Activated CD4-positive, alpha-beta T cell treated with anti-CD3 and anti-CD28 coated beads, Interleukin-2, amount 50 U/mL, for 16 hours (primary cell): ENCODE measurements at regions not wholly inside any gene's neighbourhood (a gene's known extent, or its start where the extent isn't known, plus 50 kb on each side); places are given as distances from the start of the nearest gene placed in this dataset.

Experiments
- DNase-seq: peaks from one replicate; pipeline ENCODE4 v3.0.0-alpha.2; 2020

- no peak for DNase-seq
Observed at GRCh38 chr3:70789878-70790277, 477.4 kb upstream of the MDFIC2 start.

GRCh38 chr3:70780790-70781189 lies 468.4 kb upstream of the MDFIC2 start:
- DNase-seq: no peak

- no peak for DNase-seq
Observed at GRCh38 chr3:70779296-70779695, 466.9 kb upstream of the MDFIC2 start.

GRCh38 chr3:70776081-70776480 lies 463.6 kb upstream of the MDFIC2 start:
- no peak for DNase-seq

- DNase-seq: no peak
Observed at GRCh38 chr3:70775257-70775656, 462.8 kb upstream of the MDFIC2 start.

- no peak for DNase-seq
Observed at GRCh38 chr3:70774641-70775040, 462.2 kb upstream of the MDFIC2 start.

GRCh38 chr3:70771426-70772147 lies 459.1 kb upstream of the MDFIC2 start:
- DNase-seq: peak; percentile 47

GRCh38 chr3:70770650-70771049 lies 458.2 kb upstream of the MDFIC2 start:
- no peak for DNase-seq

GRCh38 chr3:70766301-70766700 lies 453.9 kb upstream of the MDFIC2 start:
- DNase-seq: no peak

GRCh38 chr3:70763894-70764293 lies 451.5 kb upstream of the MDFIC2 start:
- no peak for DNase-seq

- no peak for DNase-seq
Observed at GRCh38 chr3:70757658-70758057, 445.2 kb upstream of the MDFIC2 start.

GRCh38 chr3:70755526-70755925 lies 443.1 kb upstream of the MDFIC2 start:
- no peak for DNase-seq

- DNase-seq: no peak
Observed at GRCh38 chr3:70754314-70754713, 441.9 kb upstream of the MDFIC2 start.

GRCh38 chr3:70753572-70753971 lies 441.1 kb upstream of the MDFIC2 start:
- no peak for DNase-seq

- no peak for DNase-seq
Observed at GRCh38 chr3:70752051-70752450, 439.6 kb upstream of the MDFIC2 start.

GRCh38 chr3:70749122-70749521 lies 436.7 kb upstream of the MDFIC2 start:
- no peak for DNase-seq

- DNase-seq: no peak
Observed at GRCh38 chr3:70748593-70748992, 436.2 kb upstream of the MDFIC2 start.

GRCh38 chr3:70747847-70748246 lies 435.4 kb upstream of the MDFIC2 start:
- DNase-seq: no peak

- no peak for DNase-seq
Observed at GRCh38 chr3:70744536-70744935, 432.1 kb upstream of the MDFIC2 start.

GRCh38 chr3:70743754-70744153 lies 431.3 kb upstream of the MDFIC2 start:
- no peak for DNase-seq

- DNase-seq: no peak
Observed at GRCh38 chr3:70742081-70742480, 429.6 kb upstream of the MDFIC2 start.

GRCh38 chr3:70740872-70741271 lies 428.4 kb upstream of the MDFIC2 start:
- no peak for DNase-seq

- DNase-seq: no peak
Observed at GRCh38 chr3:70740071-70740470, 427.6 kb upstream of the MDFIC2 start.

- no peak for DNase-seq
Observed at GRCh38 chr3:70738291-70738681, 425.8 kb upstream of the MDFIC2 start.

- no peak for DNase-seq
Observed at GRCh38 chr3:70737666-70738290, 425.3 kb upstream of the MDFIC2 start.
